BLaER1 treated with 17β-estradiol and CSF1 and Interleukin-3, amounts not matched to agents 10 nM and 100 nM (cell line): ENCODE measurements at regions not wholly inside any gene's neighbourhood (a gene's known extent, or its start where the extent isn't known, plus 50 kb on each side); places are given as distances from the start of the nearest gene placed in this dataset.
A peak's percentile ranks its signal among the peaks of the same experiment; 100 is the strongest.
"Not testable (repeated sequence)": the region's sequence is repeated elsewhere in the genome, so short reads cannot be mapped to it uniquely, and the experiment has no call there.

Experiments
- H3K27ac ChIP-seq, 11 experiments: shearing (Covaris generic); formaldehyde crosslinking; 2 replicates each; pipeline ENCODE4 v1.8.1; 2022
- H3K27me3 ChIP-seq, 11 experiments: shearing (Covaris generic); formaldehyde crosslinking; 2 replicates each; pipeline ENCODE4 v1.8.1; 2022
- H3K36me3 ChIP-seq, 11 experiments: shearing (Covaris generic); formaldehyde crosslinking; 2 replicates each; pipeline ENCODE4 v1.8.1; 2022
- H3K4me1 ChIP-seq, 10 experiments: shearing (Covaris generic); formaldehyde crosslinking; 2 replicates each; pipeline ENCODE4 v1.8.1; 2022
- H3K4me2 ChIP-seq, 11 experiments: shearing (Covaris generic); formaldehyde crosslinking; 2 replicates each; pipeline ENCODE4 v1.8.1; 2022
- H3K4me3 ChIP-seq, 10 experiments: shearing (Covaris generic); formaldehyde crosslinking; 2 replicates each; pipeline ENCODE4 v1.8.1; 2022
- H3K9ac ChIP-seq, 11 experiments: shearing (Covaris generic); formaldehyde crosslinking; 2 replicates each; pipeline ENCODE4 v1.8.1; 2022
- H3K9me3 ChIP-seq, 11 experiments: shearing (Covaris generic); formaldehyde crosslinking; replicated peaks in 1 of 11; 2 replicates each; pipeline ENCODE4 v1.8.1; 2022
- H4K20me1 ChIP-seq, 11 experiments: shearing (Covaris generic); formaldehyde crosslinking; 2 replicates each; pipeline ENCODE4 v1.8.1; 2022
- Cebpa-rat ChIP-seq, 11 experiments: shearing (Covaris generic); IDR thresholded peaks; 2 replicates each; pipeline ENCODE4 v1.8.1; 2022

- H3K9ac ChIP-seq = no peak overlapping the region
- no peaks in the 10 kb centered on the region for H3K4me1 ChIP-seq
- TF ChIP-seq Cebpa-rat (IDR thresholded peaks at IDR 0.05) = no peak
- no peaks in the 10 kb centered on the region for H3K27me3 ChIP-seq
- H3K4me2 ChIP-seq = no peak overlapping the region
- H3K36me3 ChIP-seq = no peaks in the 10 kb centered on the region
- H4K20me1 ChIP-seq = no peaks in the 10 kb centered on the region
- H3K27ac ChIP-seq = no peak overlapping the region
- H3K4me3 ChIP-seq = no peak overlapping the region
- no peaks in the 10 kb centered on the region for H3K9me3 ChIP-seq
Observed at GRCh38 chr2:56831780-56832179, 648.0 kb downstream of the CCDC85A start.

GRCh38 chr2:56834686-56835085 lies 650.9 kb downstream of the CCDC85A start:
- Histone ChIP-seq H3K36me3 (no peaks in the 10 kb centered on the region), H3K4me1 (no peaks in the 10 kb centered on the region), H3K9me3 (no peaks in the 10 kb centered on the region), H3K9ac (no peak overlapping the region), H3K27ac (no peak overlapping the region), H3K4me3 (no peak overlapping the region), H3K27me3 (no peaks in the 10 kb centered on the region), H4K20me1 (no peaks in the 10 kb centered on the region), H3K4me2 (no peak overlapping the region)
- no peak for TF ChIP-seq Cebpa-rat (IDR thresholded peaks at IDR 0.05)

DNA sequence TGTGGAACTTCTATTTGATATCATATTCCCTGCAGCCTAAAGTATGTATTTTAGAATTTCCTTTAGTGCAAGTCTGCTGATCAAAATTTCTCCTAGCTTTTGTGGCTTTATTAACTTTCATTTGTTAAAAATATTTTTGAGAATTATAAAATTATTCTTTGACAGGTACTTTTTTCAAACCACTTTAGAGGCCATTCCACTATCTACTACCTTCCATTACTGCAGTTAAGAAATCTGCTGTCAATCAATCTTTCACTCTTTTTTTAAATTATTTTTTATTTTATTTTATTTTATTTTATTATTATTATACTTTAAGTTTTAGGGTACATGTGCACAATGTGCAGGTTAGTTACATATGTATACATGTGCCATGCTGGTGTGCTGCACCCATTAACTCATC lies 656.2 kb downstream of the CCDC85A start:
- not testable (repeated sequence) for H3K36me3 ChIP-seq, H3K9ac ChIP-seq

GRCh38 chr2:56860991-56861390 lies 677.2 kb downstream of the CCDC85A start:
- Histone ChIP-seq H3K4me1 (no peaks in the 10 kb centered on the region), H3K36me3 (no peaks in the 10 kb centered on the region), H3K27ac (no peak overlapping the region), H3K4me2 (no peak overlapping the region), H3K9ac (no peak overlapping the region), H3K4me3 (no peak overlapping the region), H3K9me3 (no peaks in the 10 kb centered on the region), H3K27me3 (no peaks in the 10 kb centered on the region), H4K20me1 (no peaks in the 10 kb centered on the region)
- TF ChIP-seq Cebpa-rat (IDR thresholded peaks at IDR 0.05) = peak in 2 of 11 experiments; percentile 16 to 65; a peak in 3 of 22 replicates

More for the DNA sequence above, 656.2 kb downstream of the CCDC85A start:
- H3K9me3 ChIP-seq, H3K4me1 ChIP-seq, H3K4me2 ChIP-seq, H3K27me3 ChIP-seq, H4K20me1 ChIP-seq, H3K27ac ChIP-seq, H3K4me3 ChIP-seq: not testable (repeated sequence)

GRCh38 chr2:56871644-56872043 lies 687.9 kb downstream of the CCDC85A start:
- TF ChIP-seq Cebpa-rat (IDR thresholded peaks at IDR 0.05) = no peak
- Histone ChIP-seq H3K27me3 (no peaks in the 10 kb centered on the region), H3K4me1 (no peaks in the 10 kb centered on the region), H3K27ac (no peak overlapping the region), H3K9me3 (no peaks in the 10 kb centered on the region), H3K9ac (no peak overlapping the region), H4K20me1 (no peaks in the 10 kb centered on the region), H3K4me3 (no peak overlapping the region), H3K36me3 (no peaks in the 10 kb centered on the region), H3K4me2 (no peak overlapping the region)

DNA sequence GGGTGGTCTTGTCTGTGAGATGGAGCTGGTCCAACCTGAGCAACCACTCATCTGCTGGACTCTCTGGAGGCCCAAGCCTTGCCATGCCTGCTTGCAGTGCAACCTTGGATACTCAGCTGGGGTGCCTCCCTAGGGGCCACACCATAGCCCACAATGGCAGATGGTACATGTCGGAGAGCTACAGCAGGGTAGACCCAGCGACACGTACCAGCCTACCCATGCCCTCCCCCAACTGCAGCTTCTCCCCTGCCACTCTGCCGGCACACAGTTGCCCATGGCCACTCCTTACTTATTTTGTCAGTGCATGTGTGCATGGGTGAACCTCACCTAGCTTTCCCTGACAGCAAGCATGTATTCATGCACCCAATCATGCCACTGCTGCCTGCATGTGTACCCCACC lies 690.9 kb downstream of the CCDC85A start:
- no peak overlapping the region for H3K4me3 ChIP-seq
- no peaks in the 10 kb centered on the region for H3K4me1 ChIP-seq
- H3K27ac ChIP-seq = no peak overlapping the region
- H3K9me3 ChIP-seq = no peaks in the 10 kb centered on the region
- H4K20me1 ChIP-seq = no peaks in the 10 kb centered on the region
- H3K4me2 ChIP-seq = no peak overlapping the region
- no peaks in the 10 kb centered on the region for H3K27me3 ChIP-seq
- no peak for TF ChIP-seq Cebpa-rat (IDR thresholded peaks at IDR 0.05)
- H3K36me3 ChIP-seq = no peaks in the 10 kb centered on the region
- no peak overlapping the region for H3K9ac ChIP-seq

- no peaks in the 10 kb centered on the region for H3K36me3 ChIP-seq
- H3K4me1 ChIP-seq = no peaks in the 10 kb centered on the region
- no peaks in the 10 kb centered on the region for H3K9me3 ChIP-seq
- no peak overlapping the region for H3K4me2 ChIP-seq
- H3K27ac ChIP-seq = no peak overlapping the region
- 0 out of 22 replicates have a peak, but pooled peaks cover 0 to 3% (median 0%) of the 10 kb centered on the region in 11 experiments for H4K20me1 ChIP-seq
- H3K27me3 ChIP-seq = no peaks in the 10 kb centered on the region
- H3K9ac ChIP-seq = no peak overlapping the region
- H3K4me3 ChIP-seq = no peak overlapping the region
- no peak for TF ChIP-seq Cebpa-rat (IDR thresholded peaks at IDR 0.05)
Observed at GRCh38 chr2:56889738-56890137, 705.9 kb downstream of the CCDC85A start.

DNA sequence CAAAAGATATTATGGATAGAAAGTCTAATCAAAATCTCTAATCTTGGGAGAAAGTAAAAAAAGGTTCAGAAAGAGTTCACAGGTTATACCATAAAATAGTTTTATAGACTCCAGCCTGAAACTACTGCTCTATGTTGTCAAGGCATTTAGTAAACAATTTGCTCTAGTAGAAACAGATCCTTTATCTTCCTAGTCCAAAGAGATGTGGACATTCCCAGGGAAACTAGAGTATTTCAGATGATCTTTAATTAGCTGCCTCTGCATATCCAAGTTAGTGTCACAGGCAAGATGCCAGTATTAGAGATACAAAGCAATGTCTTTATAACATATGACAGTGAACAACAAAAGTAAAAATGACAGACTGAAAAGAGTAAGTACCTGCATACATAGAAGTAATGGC lies 708.6 kb downstream of the CCDC85A start:
- TF ChIP-seq Cebpa-rat (IDR thresholded peaks at IDR 0.05) = no peak
- H3K9ac ChIP-seq = no peak overlapping the region

DNA sequence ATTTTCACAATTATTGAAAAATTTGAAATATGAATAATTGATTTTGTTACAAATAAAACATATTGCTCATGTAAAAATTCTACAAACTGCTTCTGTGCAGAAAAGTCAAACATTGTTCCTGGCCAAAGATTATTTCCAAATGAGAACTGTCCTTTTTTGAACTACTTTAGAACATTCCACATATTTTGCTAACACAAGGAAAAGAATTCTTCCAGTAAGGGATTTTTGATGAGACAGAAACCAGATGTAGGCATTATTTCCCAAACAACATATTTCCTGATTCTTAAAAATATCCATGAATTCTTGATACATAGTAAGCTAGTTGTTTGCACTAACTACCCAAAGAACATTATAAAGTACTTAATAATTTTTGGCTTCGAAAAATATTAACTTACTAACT lies 715.2 kb downstream of the CCDC85A start:
- H3K4me1 ChIP-seq = no peaks in the 10 kb centered on the region
- no peak overlapping the region for H3K4me3 ChIP-seq
- H3K4me2 ChIP-seq = no peak overlapping the region
- no peak overlapping the region for H3K27ac ChIP-seq
- TF ChIP-seq Cebpa-rat (IDR thresholded peaks at IDR 0.05) = no peak
- no peaks in the 10 kb centered on the region for H4K20me1 ChIP-seq
- H3K27me3 ChIP-seq = no peaks in the 10 kb centered on the region
- no peaks in the 10 kb centered on the region for H3K9me3 ChIP-seq
- no peaks in the 10 kb centered on the region for H3K36me3 ChIP-seq
- H3K9ac ChIP-seq = no peak overlapping the region

More for the DNA sequence above, 708.6 kb downstream of the CCDC85A start:
- Histone ChIP-seq H3K4me1 (no peaks in the 10 kb centered on the region), H4K20me1 (no peaks in the 10 kb centered on the region), H3K9me3 (no peaks in the 10 kb centered on the region), H3K4me3 (no peak overlapping the region), H3K36me3 (no peaks in the 10 kb centered on the region), H3K27ac (no peak overlapping the region), H3K27me3 (no peaks in the 10 kb centered on the region), H3K4me2 (no peak overlapping the region)

DNA sequence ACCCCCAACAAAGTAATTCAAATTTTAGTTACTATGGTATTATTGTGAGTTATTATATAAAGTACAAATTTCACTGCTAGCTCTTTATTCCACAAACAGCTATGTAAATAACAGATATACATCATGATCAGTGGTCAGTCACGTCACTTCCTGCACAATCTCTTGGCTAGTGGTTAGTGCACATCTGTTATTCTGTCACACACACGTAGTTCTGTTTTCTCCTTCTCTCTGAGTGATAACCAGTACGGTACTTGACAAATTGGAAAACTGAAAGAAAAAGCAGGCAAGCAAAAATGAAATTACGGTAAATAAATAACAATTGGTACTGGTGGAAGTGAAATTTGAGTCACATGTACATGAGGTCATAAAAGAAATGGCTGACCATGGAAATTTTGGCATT lies 728.7 kb downstream of the CCDC85A start:
- no peak overlapping the region for H3K9ac ChIP-seq
- H4K20me1 ChIP-seq = no peaks in the 10 kb centered on the region
- H3K36me3 ChIP-seq = no peaks in the 10 kb centered on the region
- H3K9me3 ChIP-seq = peaks cover 0 to 8% (median 0%) of the 10 kb centered on the region in 11 experiments; a peak in 2 of 22 replicates
- no peak overlapping the region for H3K4me3 ChIP-seq
- no peak for TF ChIP-seq Cebpa-rat (IDR thresholded peaks at IDR 0.05)
- no peaks in the 10 kb centered on the region for H3K27me3 ChIP-seq
- H3K4me2 ChIP-seq = no peak overlapping the region
- H3K4me1 ChIP-seq = no peaks in the 10 kb centered on the region
- H3K27ac ChIP-seq = no peak overlapping the region

GRCh38 chr2:56918790-56919189 lies 735.0 kb downstream of the CCDC85A start:
- Histone ChIP-seq H3K4me1 (no peaks in the 10 kb centered on the region), H3K27me3 (no peaks in the 10 kb centered on the region), H3K9me3 (peaks cover 0 to 8% (median 0%) of the 10 kb centered on the region in 11 experiments; a peak in 2 of 22 replicates), H3K27ac (no peak overlapping the region), H4K20me1 (no peaks in the 10 kb centered on the region), H3K9ac (no peak overlapping the region), H3K36me3 (no peaks in the 10 kb centered on the region), H3K4me2 (no peak overlapping the region), H3K4me3 (no peak overlapping the region)
- TF ChIP-seq Cebpa-rat (IDR thresholded peaks at IDR 0.05) = no peak
